Muscle of leg (tissue), 3 donors: ENCODE measurements at regions not wholly inside any gene's neighbourhood (a gene's known extent, or its start where the extent isn't known, plus 50 kb on each side); places are given as distances from the start of the nearest gene placed in this dataset.
"Not testable (repeated sequence)": the region's sequence is repeated elsewhere in the genome, so short reads cannot be mapped to it uniquely, and the experiment has no call there.

ENCODE experiments used
- DNase-seq: peaks from one replicate; pipeline ENCODE4 v3.0.0; 2013
- H3K27ac ChIP-seq: one replicate; pipeline ENCODE4 v1.5.1; 2013; ENCODE audit warnings: mild to moderate bottlenecking, low read length, control low read depth
- H3K27me3 ChIP-seq: one replicate; pipeline ENCODE4 v1.6.1; 2013; ENCODE audit warnings: low read length; ENCODE audit not compliant: control insufficient read depth, insufficient read depth
- H3K36me3 ChIP-seq: one replicate; pipeline ENCODE4 v1.6.1; 2013; ENCODE audit warnings: low read length; ENCODE audit not compliant: control insufficient read depth, insufficient read depth
- H3K4me1 ChIP-seq: one replicate; pipeline ENCODE4 v1.6.1; 2013; ENCODE audit warnings: low read length; ENCODE audit not compliant: control insufficient read depth, insufficient read depth
- H3K4me3 ChIP-seq: one replicate; pipeline ENCODE4 v1.5.1; 2013; ENCODE audit warnings: low read length, control low read depth
- H3K9me3 ChIP-seq: replicated peaks from 2 replicates; pipeline ENCODE4 v1.6.1; 2013; ENCODE audit warnings: low read depth, low read length; ENCODE audit not compliant: control insufficient read depth
- WGBS: methylation state at CpG from one replicate; pipeline ENCODE4 v1.1.5; 2013; ENCODE audit warnings: missing lambda C conversion rate; ENCODE audit not compliant: insufficient coverage; 5-methylcytosine and 5-hydroxymethylcytosine counted together

- no peak for DNase-seq
- no peak overlapping the region for H3K27ac ChIP-seq
- WGBS = 79% methylated on average over 2 of the region's 3 CpGs
- no peaks in the 10 kb centered on the region for H3K9me3 ChIP-seq
- no peak overlapping the region for H3K4me3 ChIP-seq
- H3K4me1 ChIP-seq = peaks cover 3% of the 10 kb centered on the region
- H3K36me3 ChIP-seq = no peaks in the 10 kb centered on the region
- no peaks in the 10 kb centered on the region for H3K27me3 ChIP-seq
These were observed 81.1 kb downstream of the CD200R1L start for GRCh38 chr3:112765531-112765930.

GRCh38 chr3:112763258-112763657 is 83.4 kb downstream of the CD200R1L start:
- Histone ChIP-seq H3K4me1 (no peaks in the 10 kb centered on the region), H3K27me3 (no peaks in the 10 kb centered on the region), H3K27ac (no peak overlapping the region), H3K36me3 (no peaks in the 10 kb centered on the region), H3K9me3 (no peaks in the 10 kb centered on the region), H3K4me3 (no peak overlapping the region)
- DNase-seq = no peak
- no CpG with 5 or more reads among the region's 3 CpGs for WGBS

GRCh38 chr3:112761062-112761638 is 85.5 kb downstream of the CD200R1L start:
- no peak overlapping the region for H3K4me3 ChIP-seq
- no peak for DNase-seq
- H3K27me3 ChIP-seq = no peaks in the 10 kb centered on the region
- H3K36me3 ChIP-seq = no peaks in the 10 kb centered on the region
- no peak overlapping the region for H3K27ac ChIP-seq
- no peaks in the 10 kb centered on the region for H3K9me3 ChIP-seq
- H3K4me1 ChIP-seq = no peaks in the 10 kb centered on the region

- no peak overlapping the region for H3K27ac ChIP-seq
- WGBS = no CpG with 5 or more reads among the region's 1 CpG
- no peaks in the 10 kb centered on the region for H3K36me3 ChIP-seq
- no peaks in the 10 kb centered on the region for H3K9me3 ChIP-seq
- H3K4me1 ChIP-seq = no peaks in the 10 kb centered on the region
- no peaks in the 10 kb centered on the region for H3K27me3 ChIP-seq
- DNase-seq = peak; percentile 49
- H3K4me3 ChIP-seq = no peak overlapping the region
These were observed 87.0 kb downstream of the CD200R1L start for GRCh38 chr3:112759681-112760080.

GRCh38 chr3:112759210-112759609 is 87.5 kb downstream of the CD200R1L start:
- Histone ChIP-seq H3K4me1 (no peaks in the 10 kb centered on the region), H3K9me3 (no peaks in the 10 kb centered on the region), H3K4me3 (no peak overlapping the region), H3K27me3 (no peaks in the 10 kb centered on the region), H3K27ac (no peak overlapping the region), H3K36me3 (no peaks in the 10 kb centered on the region)
- no peak for DNase-seq
- no CpG with 5 or more reads among the region's 1 CpG for WGBS

- H3K27ac ChIP-seq = no peak overlapping the region
- DNase-seq = no peak
- no peaks in the 10 kb centered on the region for H3K27me3 ChIP-seq
- H3K4me3 ChIP-seq = no peak overlapping the region
- H3K9me3 ChIP-seq = no peaks in the 10 kb centered on the region
- no peaks in the 10 kb centered on the region for H3K4me1 ChIP-seq
- no CpG with 5 or more reads among the region's 1 CpG for WGBS
- no peaks in the 10 kb centered on the region for H3K36me3 ChIP-seq
These were observed 89.5 kb downstream of the CD200R1L start for GRCh38 chr3:112757197-112757596.

- 100% methylated on average over 1 of the region's 4 CpGs for WGBS
- H3K4me3 ChIP-seq = no peak overlapping the region
- no peaks in the 10 kb centered on the region for H3K4me1 ChIP-seq
- no peaks in the 10 kb centered on the region for H3K9me3 ChIP-seq
- DNase-seq = no peak
- no peak overlapping the region for H3K27ac ChIP-seq
- no peaks in the 10 kb centered on the region for H3K27me3 ChIP-seq
- no peaks in the 10 kb centered on the region for H3K36me3 ChIP-seq
These were observed 90.6 kb downstream of the CD200R1L start for GRCh38 chr3:112755845-112756613.

GRCh38 chr3:112755046-112755445 is 91.6 kb downstream of the CD200R1L start:
- not testable (repeated sequence) for DNase-seq, H3K4me1 ChIP-seq, H3K27me3 ChIP-seq, H3K4me3 ChIP-seq, H3K9me3 ChIP-seq, H3K27ac ChIP-seq, H3K36me3 ChIP-seq
- WGBS = 75% methylated on average over 4 of the region's 13 CpGs

GRCh38 chr3:112751564-112752512 is 94.8 kb downstream of the CD200R1L start:
- no peak for DNase-seq
- Histone ChIP-seq H3K36me3 (no peaks in the 10 kb centered on the region), H3K4me1 (no peaks in the 10 kb centered on the region), H3K27ac (no peak overlapping the region), H3K27me3 (no peaks in the 10 kb centered on the region), H3K4me3 (no peak overlapping the region), H3K9me3 (no peaks in the 10 kb centered on the region)
- WGBS = 45% methylated on average over 1 of the region's 3 CpGs

- Histone ChIP-seq H3K4me1 (no peaks in the 10 kb centered on the region), H3K9me3 (no peaks in the 10 kb centered on the region), H3K27ac (no peak overlapping the region), H3K4me3 (no peak overlapping the region), H3K27me3 (no peaks in the 10 kb centered on the region), H3K36me3 (no peaks in the 10 kb centered on the region)
- WGBS = no CpG with 5 or more reads among the region's 1 CpG
- no peak for DNase-seq
These were observed 95.6 kb downstream of the CD200R1L start for GRCh38 chr3:112751061-112751460.
